GM12878 (cell line): ENCODE measurements at regions not wholly inside any gene's neighbourhood (a gene's known extent, or its start where the extent isn't known, plus 50 kb on each side); places are given as distances from the start of the nearest gene placed in this dataset.

ENCODE experiments used
- ATAC-seq: fragments of 200-7000 bp; cut with Tn5 transposase; 3 replicates; pipeline ENCODE4 v1.9.1; 2020; ENCODE audit warnings: mild to moderate bottlenecking, moderate library complexity
- BruUV-seq: library from RNA; stranded (reverse); fragments of 400-500 nt; replicated peaks from 2 replicates; lab custom pipeline; 2021; lab: Mats Ljungman, UMichigan
- CTCF ChIA-PET: fragments of 300-600 bp; sonication (Branson Sonifier 250); formaldehyde crosslinking; extraction: SDS; loops from one replicate; lab custom pipeline; 2021; ENCODE audit warnings: inconsistent platforms; lab: Yijun Ruan, JAX
- POLR2A ChIA-PET: fragments of 350-600 bp; formaldehyde crosslinking; extraction: SDS; loops from one replicate; lab custom pipeline; 2021; ENCODE audit warnings: inconsistent platforms; lab: Charles Lee
- RAD21 ChIA-PET: fragments of 300-600 bp; sonication (Branson Sonifier 250); formaldehyde crosslinking; loops from one replicate; lab custom pipeline; 2023; ENCODE audit warnings: antibody characterized with exemption; ENCODE audit not compliant: unreplicated experiment; lab: Charles Lee
- SMC1A ChIA-PET: fragments of 300-600 bp; sonication (Branson Sonifier 250); formaldehyde crosslinking; loops from one replicate; lab custom pipeline; 2023; ENCODE audit not compliant: unreplicated experiment, uncharacterized antibody; lab: Charles Lee
- DNase-seq: peaks from one replicate; pipeline ENCODE4 v3.0.0-alpha.2; 2011; ENCODE audit warnings: low read depth, low spot score
- FAIRE-seq: peaks from 3 replicates; lab custom pipeline; 2011; peaks lifted over from hg19 to GRCh38; lab: Jason Lieb, UNC
- H2AFZ ChIP-seq: 2 replicates; pipeline ENCODE4 v1.6.0; 2011; ENCODE audit warnings: low read depth, low read length, control low read depth; ENCODE audit not compliant: control insufficient read depth
- H3K27ac ChIP-seq: 2 replicates; pipeline ENCODE4 v1.5.1; 2011; ENCODE audit warnings: control low read depth; ENCODE audit not compliant: control insufficient read depth, insufficient read depth
- H3K27me3 ChIP-seq, 2 experiments: replicated peaks in 1 of 2; 2 replicates each; pipeline versions ENCODE4 v1.6.0 to v1.6.1; 2011; ENCODE audit warnings: low read length in 1 of 2; ENCODE audit not compliant: control insufficient read depth in 2 of 2, insufficient read depth in 2 of 2
- H3K36me3 ChIP-seq, 2 experiments: 2 replicates each; pipeline ENCODE4 v1.5.1; 2011; ENCODE audit warnings: low read length in 1 of 2; ENCODE audit not compliant: control insufficient read depth in 2 of 2, insufficient read depth in 2 of 2
- H3K4me1 ChIP-seq: 2 replicates; pipeline ENCODE4 v1.6.1; 2011; ENCODE audit warnings: mild to moderate bottlenecking, low read length, moderate library complexity, mixed read lengths; ENCODE audit not compliant: control insufficient read depth, insufficient read depth
- H3K4me2 ChIP-seq: 2 replicates; pipeline ENCODE4 v1.6.0; 2011; ENCODE audit warnings: control low read depth; ENCODE audit not compliant: control insufficient read depth, insufficient read depth
- H3K4me3 ChIP-seq: fragments of 200-600 bp; sonication (generic); 2 replicates; pipeline ENCODE4 v1.5.1; 2016
- H3K79me2 ChIP-seq: 2 replicates; pipeline ENCODE4 v1.6.0; 2011; ENCODE audit warnings: low read length; ENCODE audit not compliant: control insufficient read depth, insufficient read depth
- H3K9ac ChIP-seq: 2 replicates; pipeline ENCODE4 v1.8.0; 2011; ENCODE audit warnings: low read length, control low read depth, mixed read lengths; ENCODE audit not compliant: control insufficient read depth, insufficient read depth
- H3K9me3 ChIP-seq: replicated peaks from 3 replicates; pipeline ENCODE4 v1.5.1; 2011; ENCODE audit warnings: mild to moderate bottlenecking, low read length; ENCODE audit not compliant: control insufficient read depth, insufficient read depth
- H4K20me1 ChIP-seq: 2 replicates; pipeline ENCODE4 v1.6.0; 2011; ENCODE audit not compliant: control insufficient read depth, insufficient read depth
- CHD4 ChIP-seq: fragments of 200-600 bp; sonication (generic); IDR thresholded peaks from 2 replicates; pipeline ENCODE4 v1.6.1; 2016; ENCODE audit warnings: mild to moderate bottlenecking
- CUX1 ChIP-seq: IDR thresholded peaks from 2 replicates; pipeline ENCODE4 v1.6.1; 2012; ENCODE audit warnings: improper control_type of control experiment, low read depth, low read length; ENCODE audit not compliant: insufficient replicate concordance
- HDAC2 ChIP-seq: fragments of 200-600 bp; sonication (generic); IDR thresholded peaks from 2 replicates; pipeline ENCODE4 v1.6.1; 2017
- HSF1 ChIP-seq: fragments of 150-350 bp; IDR thresholded peaks from 2 replicates; pipeline ENCODE4 v1.6.1; 2014; ENCODE audit warnings: mild to moderate bottlenecking, low read depth, low read length
- JUND ChIP-seq: IDR thresholded peaks from 2 replicates; pipeline ENCODE4 v1.6.1; 2012; ENCODE audit warnings: low read depth, mild to moderate bottlenecking, low read length, improper control_type of control experiment, moderate library complexity
- PAX5 ChIP-seq: IDR thresholded peaks from 2 replicates; pipeline ENCODE4 v1.6.1; 2011; ENCODE audit warnings: low read depth, low read length, borderline replicate concordance
- TCF3 ChIP-seq: IDR thresholded peaks from 2 replicates; pipeline ENCODE4 v1.6.1; 2012; ENCODE audit warnings: low read depth, mild to moderate bottlenecking, low read length, borderline replicate concordance; ENCODE audit not compliant: insufficient read depth
- in situ Hi-C: fragments of 300-500 bp; cut with MboI; formaldehyde crosslinking; loops from 9 replicates; pipeline ENCODE4 v1.14.3; 2018; ENCODE audit warnings: mixed read lengths
- intact Hi-C: fragments of 100-400 bp; cut with micrococcal nuclease; formaldehyde crosslinking; loops from one replicate; pipeline ENCODE4 v1.14.2; 2022; ENCODE audit not compliant: unreplicated experiment
- TF ChIP-seq, protein P1 (sequence below): fragments of 450-650 bp; formaldehyde crosslinking; IDR thresholded peaks from 2 replicates; pipeline ENCODE4 v1.4.0; 2022; ENCODE audit warnings: mild to moderate bottlenecking, moderate library complexity
- TF ChIP-seq, protein P2 (sequence below): fragments of 450-650 bp; IDR thresholded peaks from 2 replicates; pipeline ENCODE4 v1.6.1; 2018; ENCODE audit warnings: borderline replicate concordance, mild to moderate bottlenecking; ENCODE audit not compliant: partially characterized antibody

- TF ChIP-seq CUX1, result no peak
- no peak for TF ChIP-seq CHD4
- no peak for TF ChIP-seq HSF1
These were observed 499.6 kb downstream of the MRPL39 start (continued) for GRCh38 chr21:25107708-25108107.

GRCh38 chr21:25103500-25104207 is 503.6 kb downstream of the MRPL39 start:
- CTCF ChIA-PET, result interaction anchor here (1.4 kb wide), 1 partner anchor 12 kb away, joined by 3 read pairs; no protein-coding TSS in a partner anchor
- no peak for ATAC-seq
- no peak for TF ChIP-seq PAX5
- TF ChIP-seq, protein P1, sequence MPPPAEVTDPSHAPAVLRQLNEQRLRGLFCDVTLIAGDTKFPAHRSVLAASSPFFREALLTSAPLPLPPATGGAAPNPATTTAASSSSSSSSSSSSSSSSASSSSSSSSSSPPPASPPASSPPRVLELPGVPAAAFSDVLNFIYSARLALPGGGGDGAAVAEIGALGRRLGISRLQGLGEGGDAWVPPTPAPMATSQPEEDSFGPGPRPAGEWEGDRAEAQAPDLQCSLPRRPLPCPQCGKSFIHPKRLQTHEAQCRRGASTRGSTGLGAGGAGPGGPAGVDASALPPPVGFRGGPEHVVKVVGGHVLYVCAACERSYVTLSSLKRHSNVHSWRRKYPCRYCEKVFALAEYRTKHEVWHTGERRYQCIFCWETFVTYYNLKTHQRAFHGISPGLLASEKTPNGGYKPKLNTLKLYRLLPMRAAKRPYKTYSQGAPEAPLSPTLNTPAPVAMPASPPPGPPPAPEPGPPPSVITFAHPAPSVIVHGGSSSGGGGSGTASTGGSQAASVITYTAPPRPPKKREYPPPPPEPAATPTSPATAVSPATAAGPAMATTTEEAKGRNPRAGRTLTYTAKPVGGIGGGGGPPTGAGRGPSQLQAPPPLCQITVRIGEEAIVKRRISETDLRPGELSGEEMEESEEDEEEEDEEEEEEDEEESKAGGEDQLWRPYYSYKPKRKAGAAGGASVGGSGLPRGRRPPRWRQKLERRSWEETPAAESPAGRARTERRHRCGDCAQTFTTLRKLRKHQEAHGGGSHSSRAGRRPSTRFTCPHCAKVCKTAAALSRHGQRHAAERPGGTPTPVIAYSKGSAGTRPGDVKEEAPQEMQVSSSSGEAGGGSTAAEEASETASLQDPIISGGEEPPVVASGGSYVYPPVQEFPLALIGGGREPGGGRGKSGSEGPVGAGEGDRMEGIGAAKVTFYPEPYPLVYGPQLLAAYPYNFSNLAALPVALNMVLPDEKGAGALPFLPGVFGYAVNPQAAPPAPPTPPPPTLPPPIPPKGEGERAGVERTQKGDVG (CRISPR knock-in tag), result no peak
- no peak for TF ChIP-seq HDAC2
- TF ChIP-seq TCF3, result no peak
- TF ChIP-seq JUND, result no peak
- TF ChIP-seq, protein P2, sequence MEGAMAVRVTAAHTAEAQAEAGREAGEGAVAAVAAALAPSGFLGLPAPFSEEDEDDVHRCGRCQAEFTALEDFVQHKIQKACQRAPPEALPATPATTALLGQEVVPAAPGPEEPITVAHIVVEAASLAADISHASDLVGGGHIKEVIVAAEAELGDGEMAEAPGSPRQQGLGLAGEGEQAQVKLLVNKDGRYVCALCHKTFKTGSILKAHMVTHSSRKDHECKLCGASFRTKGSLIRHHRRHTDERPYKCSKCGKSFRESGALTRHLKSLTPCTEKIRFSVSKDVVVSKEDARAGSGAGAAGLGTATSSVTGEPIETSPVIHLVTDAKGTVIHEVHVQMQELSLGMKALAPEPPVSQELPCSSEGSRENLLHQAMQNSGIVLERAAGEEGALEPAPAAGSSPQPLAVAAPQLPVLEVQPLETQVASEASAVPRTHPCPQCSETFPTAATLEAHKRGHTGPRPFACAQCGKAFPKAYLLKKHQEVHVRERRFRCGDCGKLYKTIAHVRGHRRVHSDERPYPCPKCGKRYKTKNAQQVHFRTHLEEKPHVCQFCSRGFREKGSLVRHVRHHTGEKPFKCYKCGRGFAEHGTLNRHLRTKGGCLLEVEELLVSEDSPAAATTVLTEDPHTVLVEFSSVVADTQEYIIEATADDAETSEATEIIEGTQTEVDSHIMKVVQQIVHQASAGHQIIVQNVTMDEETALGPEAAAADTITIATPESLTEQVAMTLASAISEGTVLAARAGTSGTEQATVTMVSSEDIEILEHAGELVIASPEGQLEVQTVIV, result no peak

More at GRCh38 chr21:25103500-25104207, 503.6 kb downstream of the MRPL39 start:
- Histone ChIP-seq H3K4me3 (no peak overlapping the region), H3K27me3 (no peaks in the 10 kb centered on the region), H3K9ac (no peak overlapping the region), H3K27ac (no peak overlapping the region), H3K4me1 (no peaks in the 10 kb centered on the region), H3K9me3 (no peaks in the 10 kb centered on the region), H3K36me3 (no peaks in the 10 kb centered on the region), H3K4me2 (no peak overlapping the region), H2AFZ (no peak overlapping the region), H4K20me1 (no peaks in the 10 kb centered on the region), H3K79me2 (no peaks in the 10 kb centered on the region)
- in situ Hi-C loops, result no loop called here
- RAD21 ChIA-PET, result no interaction called here
- FAIRE-seq, result no peak
- SMC1A ChIA-PET, result interaction anchor here (0.9 to 1.1 kb wide), 2 partner anchors 41 to 124 kb away, joined by 3 read pairs; no protein-coding TSS in a partner anchor
- no peak for DNase-seq
- intact Hi-C loops, result no loop called here
- POLR2A ChIA-PET, result no interaction called here
- no TSS peak for BruUV-seq
